ENCODE measurements at regions not wholly inside any gene's neighbourhood (a gene's known extent, or its start where the extent isn't known, plus 50 kb on each side); places are given as distances from the start of the nearest gene placed in this dataset.

- TF ChIP-seq POLR2A (IDR thresholded peaks at IDR 0.05), result no peak
- TF ChIP-seq CTCF (IDR thresholded peaks at IDR 0.05), result no peak
- TF ChIP-seq EP300 (IDR thresholded peaks at IDR 0.05), result no peak
Observed at GRCh38 chr20:24723647-24724352, 225.3 kb upstream of the CST7 start.

Data from gastroesophageal sphincter (tissue), 3 donors.